GM18526 (cell line): ENCODE measurements at regions not wholly inside any gene's neighbourhood (a gene's known extent, or its start where the extent isn't known, plus 50 kb on each side); places are given as distances from the start of the nearest gene placed in this dataset.

Source experiments
- POLR2A ChIP-seq: IDR thresholded peaks from 3 replicates; pipeline ENCODE4 v1.6.1; 2011; ENCODE audit not compliant: insufficient read length; ENCODE audit errors: extremely low read depth

DNA sequence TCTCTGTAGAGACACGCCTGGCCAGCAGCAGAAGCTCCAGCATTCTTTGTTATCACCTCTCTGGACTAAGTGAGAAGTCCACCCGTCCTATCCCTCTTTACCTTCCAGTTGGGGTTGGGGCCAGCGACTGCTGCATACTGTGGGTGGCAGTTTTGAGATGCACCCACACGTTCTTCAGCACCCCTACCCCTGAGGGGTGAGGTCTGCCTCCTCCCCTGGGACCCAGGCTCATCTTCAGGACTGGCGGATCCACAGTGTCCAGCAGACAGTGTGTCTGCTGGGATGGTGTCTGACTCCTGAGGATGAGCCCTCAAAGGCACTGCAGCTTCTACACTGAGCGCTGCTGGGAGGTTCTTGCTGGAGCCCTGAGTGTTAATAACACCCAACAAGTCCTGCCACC lies 78.8 kb downstream of the GADD45G start:
- TF ChIP-seq POLR2A = no peak

DNA sequence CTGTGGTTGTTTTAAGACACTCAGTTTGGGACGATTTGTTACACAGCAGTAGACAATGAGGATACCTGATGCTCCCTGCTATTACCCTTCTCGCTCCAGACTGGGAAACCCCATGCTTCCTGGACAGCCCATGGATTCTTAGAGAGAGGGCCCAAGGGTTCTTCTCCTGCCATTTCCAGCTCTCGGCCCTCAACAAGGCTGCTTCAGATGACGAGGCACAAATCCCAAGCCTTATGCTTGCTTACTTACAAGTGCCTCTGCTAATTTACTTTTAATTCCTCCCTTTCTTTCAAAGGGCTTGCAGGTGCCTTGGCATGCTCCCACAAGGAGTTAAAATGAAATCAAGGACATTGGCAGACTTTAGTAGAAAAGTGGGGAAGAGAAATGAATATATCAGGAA lies 79.4 kb downstream of the GADD45G start:
- no peak for TF ChIP-seq POLR2A

DNA sequence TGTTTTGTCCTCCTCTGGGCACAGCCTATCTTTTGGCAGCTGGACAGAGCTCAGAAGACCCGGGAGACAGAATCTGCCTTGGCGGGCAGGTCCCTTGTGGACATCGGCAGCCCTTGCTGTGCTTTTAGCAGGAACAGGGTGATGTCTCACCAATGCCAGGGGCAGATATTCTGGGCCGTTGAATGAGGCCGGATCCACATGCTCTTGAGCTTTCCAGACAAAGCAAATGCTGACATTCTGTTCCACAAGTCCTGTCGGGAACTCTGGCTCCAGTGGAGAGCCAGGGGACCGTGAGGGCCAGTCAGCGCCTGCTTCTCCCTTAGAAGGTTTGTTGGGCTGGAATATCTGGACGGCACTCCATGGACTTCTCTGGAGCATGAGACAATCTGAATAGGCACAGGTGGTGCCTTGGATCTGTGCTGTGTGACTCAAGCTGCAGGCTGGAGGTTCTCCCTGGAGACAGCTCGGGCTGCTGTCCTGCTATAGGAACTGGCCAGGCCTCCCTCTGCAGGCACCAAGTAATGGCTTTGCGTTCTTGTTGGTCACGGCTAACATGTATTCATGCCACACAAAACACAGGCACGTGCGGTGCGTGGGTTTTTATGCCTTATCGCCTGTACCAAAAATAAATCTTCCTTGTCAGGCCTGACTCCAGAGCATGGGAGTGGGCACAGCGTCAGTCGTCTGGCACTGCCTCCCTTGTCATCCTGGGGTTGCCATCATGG lies 80.3 kb downstream of the GADD45G start:
- no peak for TF ChIP-seq POLR2A

- TF ChIP-seq POLR2A = no peak
These were observed 80.9 kb downstream of the GADD45G start for GRCh38 chr9:89685698-89686097.

GRCh38 chr9:89686126-89686525 lies 81.3 kb downstream of the GADD45G start:
- no peak for TF ChIP-seq POLR2A

DNA sequence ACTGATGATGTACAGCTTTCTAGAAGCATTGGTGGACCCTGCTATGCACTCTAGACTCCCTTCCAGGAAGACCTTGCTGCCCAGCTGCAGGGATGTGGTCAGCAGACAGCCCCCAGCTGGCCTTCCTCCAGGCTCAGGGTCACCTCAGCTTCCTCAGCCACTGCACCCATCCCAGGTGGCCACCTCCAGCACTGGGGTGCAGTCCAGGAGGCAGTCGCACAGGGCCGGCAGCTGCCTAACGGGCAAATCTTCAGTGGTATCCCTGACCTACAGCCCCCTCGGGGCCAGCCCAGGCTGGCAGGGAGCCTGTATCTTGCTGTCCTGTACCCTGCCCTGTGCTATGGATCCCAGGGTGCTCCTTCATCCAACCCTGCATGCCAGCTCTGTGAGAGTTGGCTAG lies 81.8 kb downstream of the GADD45G start:
- TF ChIP-seq POLR2A = no peak

DNA sequence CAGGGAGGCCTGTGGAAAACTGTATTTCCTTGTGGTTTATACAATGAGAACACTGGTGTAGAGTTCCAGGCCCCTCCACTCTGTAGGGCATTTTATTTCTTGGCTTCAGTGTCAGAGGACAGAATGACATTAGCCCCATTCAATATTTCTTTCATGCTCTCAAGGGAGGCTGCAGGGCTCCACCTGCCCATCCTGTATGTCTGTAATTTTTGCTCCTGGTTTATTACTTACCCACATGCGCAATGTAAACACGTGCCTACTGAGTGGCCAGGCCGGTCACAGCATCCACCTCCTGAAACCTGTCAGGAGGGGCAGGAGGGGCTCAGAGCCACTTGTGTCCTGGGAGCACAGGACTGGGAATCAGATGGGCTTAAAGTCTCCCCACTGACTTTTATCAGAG lies 82.4 kb downstream of the GADD45G start:
- TF ChIP-seq POLR2A = no peak

DNA sequence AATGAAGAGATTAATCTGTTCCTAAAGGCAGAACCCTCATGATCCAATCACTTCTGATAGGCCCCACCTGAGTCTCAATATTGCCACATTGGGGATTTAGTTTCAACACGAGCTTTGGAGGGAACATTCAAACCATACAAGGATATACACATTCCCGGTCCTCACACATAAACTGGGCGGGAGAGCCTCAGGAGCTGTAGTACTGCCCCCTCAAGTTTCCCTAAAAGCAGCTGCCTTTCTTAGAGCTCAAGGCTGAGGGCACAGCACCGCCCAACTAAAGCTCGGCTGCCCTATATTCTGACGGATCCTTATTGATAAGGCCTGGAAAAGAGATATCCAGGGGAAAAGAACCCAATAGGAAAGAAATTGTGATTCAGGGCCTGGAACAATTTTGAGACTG lies 83.0 kb downstream of the GADD45G start:
- no peak for TF ChIP-seq POLR2A

DNA sequence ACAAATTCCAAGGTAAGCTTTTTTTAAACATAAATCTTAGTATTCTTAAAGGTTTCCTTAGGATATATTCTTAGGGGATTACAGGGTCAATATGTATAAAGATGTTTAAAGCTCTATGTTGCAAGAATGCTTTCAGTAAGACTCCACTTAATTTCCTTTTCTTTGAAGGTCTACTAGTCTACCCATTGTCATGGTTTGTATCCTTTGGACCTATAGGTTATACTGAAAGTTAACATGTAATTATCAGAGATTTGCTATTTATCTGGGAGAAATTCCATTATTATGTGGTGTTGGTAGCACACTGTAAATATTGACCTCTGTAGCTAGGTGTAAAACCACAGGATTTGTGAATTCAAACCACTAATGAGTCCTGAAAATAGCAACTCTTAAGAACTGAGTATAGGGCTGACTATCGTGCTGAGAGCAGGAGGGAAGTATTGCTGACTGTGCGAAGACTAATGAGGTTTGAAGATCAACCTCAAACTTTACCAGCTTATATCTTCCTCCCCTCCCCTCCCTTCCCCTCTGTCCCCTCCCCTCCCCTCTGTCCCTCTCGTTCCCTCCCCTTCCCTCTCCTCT lies 85.6 kb downstream of the GADD45G start:
- no peak for TF ChIP-seq POLR2A

GRCh38 chr9:89695441-89695891 lies 90.7 kb downstream of the GADD45G start:
- no peak for TF ChIP-seq POLR2A

- no peak for TF ChIP-seq POLR2A
These were observed 92.0 kb downstream of the GADD45G start for GRCh38 chr9:89696780-89697179.

- no peak for TF ChIP-seq POLR2A
These were observed 92.7 kb downstream of the GADD45G start for GRCh38 chr9:89697553-89697952.

GRCh38 chr9:89698411-89699005 lies 93.7 kb downstream of the GADD45G start:
- TF ChIP-seq POLR2A = no peak

DNA sequence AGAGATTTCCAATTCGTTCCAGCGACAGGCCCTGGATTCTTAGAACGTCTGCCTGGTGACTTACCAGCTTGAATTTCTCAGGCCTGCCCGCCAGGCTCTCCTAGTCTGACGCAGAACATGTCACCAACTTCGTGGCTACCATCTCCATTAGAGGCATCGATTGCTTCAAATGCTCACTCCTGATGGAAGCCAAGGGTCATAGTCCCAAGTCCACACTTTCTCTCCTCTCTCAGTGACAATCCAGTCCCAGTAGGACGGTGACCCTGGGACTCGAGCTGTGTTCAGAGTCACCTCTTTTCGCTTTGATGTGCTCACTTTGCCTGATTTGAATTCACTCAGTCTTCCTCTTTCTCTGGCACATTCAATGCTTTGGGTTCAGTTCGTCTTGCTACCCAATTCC lies 94.8 kb downstream of the GADD45G start:
- no peak for TF ChIP-seq POLR2A

DNA sequence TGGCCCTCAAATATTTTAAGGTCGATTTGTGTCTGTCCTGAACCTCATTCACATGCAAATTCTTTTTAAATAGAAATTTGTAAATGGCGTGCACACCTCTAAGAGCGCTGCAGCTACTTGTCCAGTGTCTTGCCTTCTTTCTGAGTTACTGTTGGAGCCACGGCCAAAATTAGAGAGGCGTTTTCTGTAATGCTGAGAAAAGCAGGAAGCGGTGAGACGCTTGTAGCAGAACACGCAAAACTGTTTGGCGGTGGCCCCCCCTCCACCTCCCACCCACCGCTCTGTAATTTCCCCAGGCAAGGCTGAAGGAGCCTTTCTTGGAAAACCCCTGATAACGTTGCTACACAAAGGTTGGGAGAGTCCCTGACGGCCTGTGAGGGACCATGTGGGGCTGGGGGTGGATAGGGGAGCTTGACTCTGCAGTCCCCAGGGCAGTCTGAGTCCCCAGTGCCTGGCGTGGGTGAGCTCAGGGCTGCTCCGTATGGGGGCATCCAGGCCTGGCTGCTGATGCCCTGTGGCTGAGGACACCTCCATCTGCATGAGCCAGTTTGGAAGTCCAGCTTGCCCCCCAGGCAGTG lies 96.5 kb downstream of the GADD45G start:
- TF ChIP-seq POLR2A = peak; percentile 30

DNA sequence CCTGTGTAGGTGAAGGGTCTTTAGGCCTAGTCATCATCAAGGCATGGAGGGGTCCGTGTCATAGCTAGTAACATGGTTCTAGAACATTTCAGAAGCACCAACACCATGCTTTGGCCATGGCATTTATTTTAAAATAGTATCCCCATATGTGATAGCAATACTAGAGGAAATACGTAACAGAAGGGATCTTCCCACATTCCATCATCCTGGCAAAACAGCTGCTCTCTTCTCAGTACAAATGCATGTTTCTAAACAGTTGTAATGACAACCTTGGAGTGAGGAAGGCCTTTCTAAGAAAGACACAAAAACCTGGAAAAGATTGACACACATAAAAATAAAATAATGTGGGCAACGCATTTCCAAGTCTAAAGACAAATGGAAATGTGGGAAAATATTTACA lies 97.6 kb downstream of the GADD45G start:
- no peak for TF ChIP-seq POLR2A
